Right lobe of liver (tissue), 6 donors: ENCODE measurements at regions not wholly inside any gene's neighbourhood (a gene's known extent, or its start where the extent isn't known, plus 50 kb on each side); places are given as distances from the start of the nearest gene placed in this dataset.

Experiments
- ATAC-seq, 4 donors: fragments of 200-7000 bp; cut with Tn5 transposase; one replicate each; pipeline ENCODE4 v1.9.1; 2020; ENCODE audit warnings: mild to moderate bottlenecking in 4 of 4, moderate library complexity in 4 of 4
- DNase-seq, 3 donors: peaks; one replicate each; pipeline ENCODE4 v3.0.0-alpha.2; 2020
- H3K27ac ChIP-seq, 3 donors: fragments of 200-600 bp; one replicate each; pipeline ENCODE4 v1.8.0; 2022
- H3K27me3 ChIP-seq, 2 donors: fragments of 200-600 bp; one replicate each; pipeline ENCODE4 v1.8.0; 2022
- H3K36me3 ChIP-seq, 4 donors: fragments of 200-600 bp; sonication (generic) in 1 of 4; one replicate each; pipeline versions ENCODE4 v1.5.1 to v1.8.0; 2017 to 2022; ENCODE audit warnings: control low read depth in 1 of 4
- H3K4me1 ChIP-seq, 4 donors: fragments of 200-600 bp; sonication (generic) in 1 of 4; one replicate each; pipeline versions ENCODE4 v1.5.1 to v1.8.0; 2017 to 2022; ENCODE audit warnings: control low read depth in 1 of 4
- H3K4me3 ChIP-seq, 3 donors: fragments of 200-600 bp; one replicate each; pipeline ENCODE4 v1.8.0; 2022
- H3K9me3 ChIP-seq, 4 donors: fragments of 200-600 bp; sonication (generic) in 1 of 4; one replicate each; pipeline versions ENCODE4 v1.5.1 to v1.8.0; 2017 to 2022; ENCODE audit warnings: control low read depth in 1 of 4
- CTCF ChIP-seq, 4 donors: fragments of 200-600 bp in 3 of 4; fragments of 450-650 bp in 1 of 4; IDR thresholded peaks; one replicate each; pipeline versions ENCODE4 v1.5.1 to v1.8.0; 2016 to 2022; ENCODE audit warnings: antibody characterized with exemption in 4 of 4, mild to moderate bottlenecking in 2 of 4
- POLR2A ChIP-seq: fragments of 450-650 bp; IDR thresholded peaks from one replicate; pipeline ENCODE4 v1.6.1; 2017; ENCODE audit warnings: antibody characterized with exemption, mild to moderate bottlenecking
- WGBS: methylation state at CpG from one replicate; pipeline ENCODE4 v1.1.6; 2018; ENCODE audit warnings: low coverage, low lambda C conversion rate; ENCODE audit not compliant: insufficient coverage; ENCODE audit errors: missing lambda C conversion rate; 5-methylcytosine and 5-hydroxymethylcytosine counted together
- intact Hi-C, 2 donors: fragments of 100-400 bp; cut with DNase I; formaldehyde crosslinking; loops; one replicate each; pipeline versions ENCODE4 v1.11.2 to v1.14.1; 2022
- donor health status: DM: no; HTN: yes; CAD: no.
- donor health status: DM: no; HTN: no; CAD: no.
- donor health status: DM: no; HTN: no; CAD: no.
- donor health status: DM: no; HTN: yes; CAD: no.
- donor health status: DM: no; HTN: yes; CAD: no.

GRCh38 chr7:94239661-94240234 lies 154.9 kb upstream of the COL1A2 start:
- 29% methylated on average over 4 of the region's 4 CpGs for WGBS
- no peak for DNase-seq
- no peak for ATAC-seq

GRCh38 chr7:94240902-94241301 lies 153.8 kb upstream of the COL1A2 start:
- no peak for TF ChIP-seq CTCF (IDR thresholded peaks at IDR 0.05)
- no peak for TF ChIP-seq POLR2A
- no peaks in the 10 kb centered on the region for H3K27me3 ChIP-seq
- H3K9me3 ChIP-seq, result no peaks in the 10 kb centered on the region
- no peaks in the 10 kb centered on the region for H3K36me3 ChIP-seq
- H3K27ac ChIP-seq, result no peak overlapping the region
- 72% methylated on average over 6 of the region's 6 CpGs for WGBS
- no peaks in the 10 kb centered on the region for H3K4me1 ChIP-seq
- DNase-seq, result no peak
- intact Hi-C loops, result no loop called here
- no peak overlapping the region for H3K4me3 ChIP-seq
- ATAC-seq, result no peak

More at GRCh38 chr7:94239661-94240234, 154.9 kb upstream of the COL1A2 start:
- Histone ChIP-seq H3K36me3 (no peaks in the 10 kb centered on the region), H3K9me3 (no peaks in the 10 kb centered on the region), H3K27ac (no peak overlapping the region), H3K4me1 (no peaks in the 10 kb centered on the region), H3K4me3 (no peak overlapping the region), H3K27me3 (no peaks in the 10 kb centered on the region)
- no peak for TF ChIP-seq CTCF (IDR thresholded peaks at IDR 0.05)
- no peak for TF ChIP-seq POLR2A
- intact Hi-C loops, result no loop called here

- Histone ChIP-seq H3K4me1 (no peaks in the 10 kb centered on the region), H3K27me3 (no peaks in the 10 kb centered on the region), H3K36me3 (no peaks in the 10 kb centered on the region), H3K27ac (no peak overlapping the region), H3K9me3 (no peaks in the 10 kb centered on the region), H3K4me3 (no peak overlapping the region)
- WGBS, result 29% methylated on average over 3 of the region's 3 CpGs
- intact Hi-C loops, result no loop called here
- DNase-seq (no peak), ATAC-seq (peak in 2 of 4 donors; percentile 22 to 68)
- TF ChIP-seq CTCF (IDR thresholded peaks at IDR 0.05) (no peak), POLR2A (no peak)
Observed at GRCh38 chr7:94241402-94241925, 153.2 kb upstream of the COL1A2 start.

- ATAC-seq (no peak), DNase-seq (no peak)
- H3K36me3 ChIP-seq, result no peaks in the 10 kb centered on the region
- no peak overlapping the region for H3K27ac ChIP-seq
- TF ChIP-seq CTCF (IDR thresholded peaks at IDR 0.05), result no peak
- TF ChIP-seq POLR2A, result no peak
- H3K27me3 ChIP-seq, result no peaks in the 10 kb centered on the region
- no peak overlapping the region for H3K4me3 ChIP-seq
- 75% methylated on average over 9 of the region's 9 CpGs for WGBS
- no peaks in the 10 kb centered on the region for H3K9me3 ChIP-seq
- no peaks in the 10 kb centered on the region for H3K4me1 ChIP-seq
- intact Hi-C loops, result no loop called here
Observed at GRCh38 chr7:94243066-94243711, 151.5 kb upstream of the COL1A2 start.
